HepG2 (cell line): ENCODE measurements at regions not wholly inside any gene's neighbourhood (a gene's known extent, or its start where the extent isn't known, plus 50 kb on each side); places are given as distances from the start of the nearest gene placed in this dataset.

Experiments
- AKNA ChIP-seq: sonication (generic); formaldehyde crosslinking; IDR thresholded peaks from 2 replicates; pipeline ENCODE4 v1.4.0; 2020; ENCODE audit warnings: missing genetic modification reagents, borderline replicate concordance
- CHD2 ChIP-seq: IDR thresholded peaks from 2 replicates; pipeline ENCODE4 v1.6.1; 2011; ENCODE audit warnings: low read depth, low read length, improper control_type of control experiment
- ELF1 ChIP-seq: sonication (generic); formaldehyde crosslinking; IDR thresholded peaks from 2 replicates; pipeline ENCODE4 v1.4.0; 2020; ENCODE audit warnings: missing genetic modification reagents
- GATAD2A ChIP-seq: IDR thresholded peaks from 2 replicates; pipeline ENCODE4 v1.6.1; 2016
- PAXIP1 ChIP-seq: sonication (generic); formaldehyde crosslinking; conservative IDR thresholded peaks from 2 replicates; pipeline ENCODE4 v1.4.0; 2020; ENCODE audit warnings: mild to moderate bottlenecking, missing genetic modification reagents, moderate library complexity
- SMARCC2 ChIP-seq: fragments of 450-650 bp; IDR thresholded peaks from 2 replicates; pipeline ENCODE4 v1.6.1; 2017; ENCODE audit warnings: antibody characterized with exemption, mild to moderate bottlenecking
- SOX13 ChIP-seq, 3 experiments: fragments of 450-650 bp in 1 of 3; sonication (generic) in 1 of 3; formaldehyde crosslinking in 1 of 3; IDR thresholded peaks in 2 of 3; conservative IDR thresholded peaks in 1 of 3; 2 replicates each; pipeline versions ENCODE4 v1.5.0 to v1.6.1; 2016 to 2020; ENCODE audit warnings: antibody characterized with exemption in 1 of 3, mild to moderate bottlenecking in 1 of 3, missing compliant biosample characterization in 1 of 3, missing genetic modification reagents in 1 of 3, moderate library complexity in 1 of 3
- ZNF12 ChIP-seq: sonication (generic); formaldehyde crosslinking; IDR thresholded peaks from 2 replicates; pipeline ENCODE4 v1.5.0; 2020; ENCODE audit warnings: missing genetic modification reagents
- ZNF234 ChIP-seq: sonication (generic); formaldehyde crosslinking; conservative IDR thresholded peaks from 2 replicates; pipeline ENCODE4 v1.5.1; 2020; ENCODE audit warnings: mild to moderate bottlenecking, missing genetic modification reagents
- ZNF264 ChIP-seq: sonication (generic); formaldehyde crosslinking; IDR thresholded peaks from 2 replicates; pipeline ENCODE4 v1.4.0; 2020; ENCODE audit warnings: missing genetic modification reagents
- ZNF280D ChIP-seq: sonication (generic); formaldehyde crosslinking; IDR thresholded peaks from 2 replicates; pipeline ENCODE4 v1.5.1; 2020; ENCODE audit warnings: mild to moderate bottlenecking, missing genetic modification reagents
- ZNF337 ChIP-seq: sonication (generic); formaldehyde crosslinking; IDR thresholded peaks from 2 replicates; pipeline ENCODE4 v1.5.1; 2020; ENCODE audit warnings: missing genetic modification reagents, low read depth, mild to moderate bottlenecking, borderline replicate concordance
- ZNF362 ChIP-seq: sonication (generic); formaldehyde crosslinking; IDR thresholded peaks from 2 replicates; pipeline ENCODE4 v1.4.0; 2020; ENCODE audit warnings: missing genetic modification reagents, mild to moderate bottlenecking, borderline replicate concordance
- ZNF644 ChIP-seq: IDR thresholded peaks from 2 replicates; pipeline ENCODE4 v1.6.1; 2016; ENCODE audit warnings: low read depth
- ZNF780A ChIP-seq: sonication (generic); formaldehyde crosslinking; IDR thresholded peaks from 2 replicates; pipeline ENCODE4 v1.8.0; 2022; ENCODE audit warnings: mild to moderate bottlenecking, missing genetic modification reagents, moderate library complexity

GRCh38 chr13:33937373-33938098 lies 119.6 kb downstream of the RFC3 start (continued):
- TF ChIP-seq ZNF234 (CRISPR knock-in tag) (no peak), ZNF337 (CRISPR knock-in tag) (no peak), AKNA (CRISPR knock-in tag) (no peak), CHD2 (no peak), SMARCC2 (no peak), GATAD2A (CRISPR knock-in tag) (peak; percentile 62; the same call in 1 of the 2 replicates), ZNF644 (CRISPR knock-in tag) (0 out of 2 replicates have a peak, but pooled peaks have one; percentile 30), ZNF12 (CRISPR knock-in tag) (peak; percentile 17; the same call in 1 of the 2 replicates), ZNF264 (no peak), SOX13 (IDR thresholded peaks at IDR 0.05) (peak; percentile 86), SOX13 (CRISPR knock-in tag; conservative IDR thresholded peaks at IDR 0.05 in 1 of 2, IDR thresholded peaks at IDR 0.05 in 1 of 2) (peak in 1 of 2 experiments; percentile 97; a peak in 2 of 4 replicates), ZNF280D (no peak), ZNF780A (no peak), ZNF362 (no peak), PAXIP1 (0 out of 2 replicates have a peak, but pooled peaks have one; percentile 16), ELF1 (CRISPR knock-in tag) (peak; percentile 36; the same call in 1 of the 2 replicates)
